ENCODE measurements at regions not wholly inside any gene's neighbourhood (a gene's known extent, or its start where the extent isn't known, plus 50 kb on each side); places are given as distances from the start of the nearest gene placed in this dataset.

DNA sequence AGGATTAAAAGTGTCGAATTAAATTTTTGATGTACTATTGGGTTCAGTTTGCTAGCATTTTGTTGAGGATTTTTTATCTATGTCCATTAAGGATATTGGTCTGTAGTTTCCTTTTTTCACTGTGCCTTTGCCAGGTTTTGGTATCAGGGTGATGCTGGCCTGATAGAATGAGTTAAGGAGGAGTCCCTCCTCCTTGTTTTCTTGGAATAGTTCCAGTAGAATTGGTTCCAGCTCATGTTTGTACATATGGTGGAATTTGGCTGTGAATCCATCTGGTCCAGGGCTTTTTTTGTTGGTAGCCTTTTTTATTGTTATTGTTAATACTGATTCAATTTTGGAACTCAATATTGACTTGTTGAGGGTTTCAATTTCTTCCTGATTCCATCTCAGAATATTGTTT is 141.8 kb downstream of the SIM1 start:
- Histone ChIP-seq H3K27ac (no peak overlapping the region), H3K36me3 (no peaks in the 10 kb centered on the region), H3K27me3 (ENCODE audit: low read depth) (no peaks in the 10 kb centered on the region), H3K9me3 (no peaks in the 10 kb centered on the region), H3K4me1 (no peaks in the 10 kb centered on the region), H3K4me3 (no peak overlapping the region)
- intact Hi-C loops (cut with DNase I): no loop called here
- DNase-seq: no peak
- ATAC-seq: no peak
- TF ChIP-seq, protein P1, sequence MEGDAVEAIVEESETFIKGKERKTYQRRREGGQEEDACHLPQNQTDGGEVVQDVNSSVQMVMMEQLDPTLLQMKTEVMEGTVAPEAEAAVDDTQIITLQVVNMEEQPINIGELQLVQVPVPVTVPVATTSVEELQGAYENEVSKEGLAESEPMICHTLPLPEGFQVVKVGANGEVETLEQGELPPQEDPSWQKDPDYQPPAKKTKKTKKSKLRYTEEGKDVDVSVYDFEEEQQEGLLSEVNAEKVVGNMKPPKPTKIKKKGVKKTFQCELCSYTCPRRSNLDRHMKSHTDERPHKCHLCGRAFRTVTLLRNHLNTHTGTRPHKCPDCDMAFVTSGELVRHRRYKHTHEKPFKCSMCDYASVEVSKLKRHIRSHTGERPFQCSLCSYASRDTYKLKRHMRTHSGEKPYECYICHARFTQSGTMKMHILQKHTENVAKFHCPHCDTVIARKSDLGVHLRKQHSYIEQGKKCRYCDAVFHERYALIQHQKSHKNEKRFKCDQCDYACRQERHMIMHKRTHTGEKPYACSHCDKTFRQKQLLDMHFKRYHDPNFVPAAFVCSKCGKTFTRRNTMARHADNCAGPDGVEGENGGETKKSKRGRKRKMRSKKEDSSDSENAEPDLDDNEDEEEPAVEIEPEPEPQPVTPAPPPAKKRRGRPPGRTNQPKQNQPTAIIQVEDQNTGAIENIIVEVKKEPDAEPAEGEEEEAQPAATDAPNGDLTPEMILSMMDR (IDR thresholded peaks at IDR 0.05): no peak

DNA sequence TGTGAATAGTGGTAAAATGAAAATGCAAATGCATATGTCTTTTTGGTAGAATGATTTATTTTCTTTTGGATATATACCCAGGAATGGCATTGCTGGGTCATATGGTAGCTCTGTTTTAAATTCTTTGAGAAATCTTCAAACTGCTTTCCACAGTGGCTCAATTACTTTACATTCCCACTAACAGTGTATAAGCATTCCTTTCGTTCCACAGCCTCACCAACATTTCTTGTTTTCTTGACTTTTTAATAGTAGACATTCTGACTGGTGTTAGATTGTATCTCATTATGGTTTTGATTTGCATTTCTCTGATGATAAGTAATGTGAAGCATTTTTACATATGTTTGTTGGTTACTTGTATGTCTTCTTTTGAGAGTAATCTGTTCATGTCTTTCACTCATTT is 144.0 kb downstream of the SIM1 start:
- intact Hi-C loops (cut with DNase I): no loop called here
- H3K27me3 ChIP-seq (ENCODE audit: low read depth): no peaks in the 10 kb centered on the region
- no peaks in the 10 kb centered on the region for H3K9me3 ChIP-seq
- ATAC-seq (no peak), DNase-seq (no peak)
- H3K36me3 ChIP-seq: no peaks in the 10 kb centered on the region
- H3K4me1 ChIP-seq: no peaks in the 10 kb centered on the region
- no peak overlapping the region for H3K27ac ChIP-seq
- TF ChIP-seq, protein P1 (IDR thresholded peaks at IDR 0.05): no peak
- H3K4me3 ChIP-seq: no peak overlapping the region

DNA sequence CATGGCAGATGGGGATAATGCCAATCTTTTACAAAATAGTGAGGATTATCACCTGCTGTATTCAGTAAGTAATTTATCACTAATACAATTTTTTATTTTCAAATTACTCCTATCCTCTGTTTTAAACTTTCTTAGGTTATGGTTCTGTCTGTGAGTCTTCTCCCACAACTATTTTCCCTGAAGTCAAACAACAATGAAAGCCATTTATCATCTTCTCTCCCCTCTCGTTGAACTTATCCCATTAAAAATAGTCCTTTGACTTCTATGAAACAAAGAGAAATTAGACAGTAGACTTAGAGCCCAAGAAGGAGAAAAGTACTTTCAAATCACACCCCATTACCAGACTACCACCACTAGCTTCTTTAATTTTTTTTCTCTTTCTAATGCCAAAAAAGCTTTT is 147.7 kb downstream of the SIM1 start:
- no peaks in the 10 kb centered on the region for H3K4me1 ChIP-seq

DNA sequence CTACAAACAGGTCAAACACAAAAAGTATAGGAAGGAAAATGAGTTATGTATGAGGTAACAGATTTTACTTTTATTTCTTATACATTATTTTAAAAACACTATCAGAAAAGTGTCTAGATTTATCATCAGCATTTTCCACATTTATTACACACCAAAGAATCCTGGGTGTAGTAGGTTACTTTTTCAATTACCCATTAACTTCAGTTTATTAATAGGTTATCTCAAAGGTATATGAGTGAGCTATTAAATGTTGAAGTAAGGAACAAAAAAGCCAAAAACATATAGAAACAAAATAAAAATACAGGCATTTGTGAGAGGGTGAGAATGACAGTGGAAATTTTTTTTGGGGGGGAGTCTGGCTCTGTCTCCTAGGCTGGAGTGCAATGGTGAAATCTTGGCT is 150.5 kb downstream of the SIM1 start:
- Histone ChIP-seq H3K27me3 (ENCODE audit: low read depth) (peaks cover 4% of the 10 kb centered on the region), H3K4me3 (no peak overlapping the region), H3K27ac (no peak overlapping the region), H3K4me1 (no peaks in the 10 kb centered on the region), H3K9me3 (no peaks in the 10 kb centered on the region), H3K36me3 (no peaks in the 10 kb centered on the region)
- TF ChIP-seq, protein P1 (IDR thresholded peaks at IDR 0.05): no peak
- ATAC-seq (no peak), DNase-seq (no peak)
- intact Hi-C loops (cut with DNase I): no loop called here

More for the DNA sequence above, 147.7 kb downstream of the SIM1 start:
- no peaks in the 10 kb centered on the region for H3K9me3 ChIP-seq
- intact Hi-C loops (cut with DNase I): no loop called here
- H3K4me3 ChIP-seq: no peak overlapping the region
- no peak for ATAC-seq
- H3K27me3 ChIP-seq (ENCODE audit: low read depth): peaks cover 4% of the 10 kb centered on the region
- H3K36me3 ChIP-seq: no peaks in the 10 kb centered on the region
- TF ChIP-seq, protein P1 (IDR thresholded peaks at IDR 0.05): no peak
- DNase-seq: no peak
- H3K27ac ChIP-seq: no peak overlapping the region

DNA sequence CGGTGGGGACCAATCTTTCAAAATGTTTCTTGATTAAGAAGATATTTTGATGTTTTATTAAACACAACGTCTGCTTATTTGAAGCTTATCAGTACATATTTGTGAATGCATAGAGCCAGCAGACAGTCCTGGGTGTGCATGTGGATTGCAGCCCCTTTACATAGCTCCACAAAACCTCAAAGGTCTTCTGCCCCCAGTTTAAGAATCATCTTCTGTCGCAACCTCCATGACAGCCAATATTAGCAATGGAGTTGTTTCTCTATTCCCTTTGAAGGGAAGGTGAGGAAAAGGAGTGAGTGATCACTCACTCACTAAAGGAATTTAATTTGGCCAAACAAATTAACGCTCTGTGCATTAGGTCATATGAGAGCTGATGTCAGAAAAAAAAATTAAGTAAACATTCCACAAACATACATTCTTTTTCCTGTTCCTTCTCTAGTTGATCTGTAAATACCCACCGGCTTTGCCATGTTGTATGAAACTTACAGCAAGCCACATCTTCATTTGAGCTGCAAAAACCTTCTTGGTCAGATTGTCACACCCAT is 152.9 kb downstream of the SIM1 start:
- Histone ChIP-seq H3K4me3 (no peak overlapping the region), H3K36me3 (no peaks in the 10 kb centered on the region), H3K27me3 (ENCODE audit: low read depth) (peaks cover 4% of the 10 kb centered on the region), H3K9me3 (no peaks in the 10 kb centered on the region), H3K4me1 (no peaks in the 10 kb centered on the region), H3K27ac (no peak overlapping the region)
- DNase-seq: no peak
- intact Hi-C loops (cut with DNase I): no loop called here
- no peak for ATAC-seq
- TF ChIP-seq, protein P1 (IDR thresholded peaks at IDR 0.05): no peak

DNA sequence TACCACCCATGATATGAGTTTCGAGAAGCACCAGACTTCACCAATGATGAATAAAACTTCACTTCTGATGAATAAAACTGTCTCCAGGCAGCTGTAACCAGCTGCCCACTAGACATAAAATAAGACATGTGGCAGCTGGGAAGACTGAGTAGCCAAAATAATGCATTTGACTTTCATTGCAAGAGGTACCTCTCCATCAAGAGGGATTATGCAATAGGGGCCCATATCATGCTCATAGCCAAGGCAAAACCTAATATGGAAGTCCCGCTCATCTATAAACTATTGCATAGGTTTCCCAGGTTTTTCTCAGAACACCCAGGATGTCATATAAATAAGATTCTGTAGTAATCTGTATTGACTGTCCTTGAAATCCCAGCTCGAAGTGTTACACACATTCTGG is 155.5 kb downstream of the SIM1 start:
- peaks cover 4% of the 10 kb centered on the region for H3K27me3 ChIP-seq (ENCODE audit: low read depth)
- H3K9me3 ChIP-seq: no peaks in the 10 kb centered on the region
- TF ChIP-seq, protein P1 (IDR thresholded peaks at IDR 0.05): no peak
- no peaks in the 10 kb centered on the region for H3K36me3 ChIP-seq
- intact Hi-C loops (cut with DNase I): no loop called here
- H3K4me1 ChIP-seq: no peaks in the 10 kb centered on the region
- ATAC-seq (no peak), DNase-seq (no peak)
- H3K4me3 ChIP-seq: no peak overlapping the region
- H3K27ac ChIP-seq: no peak overlapping the region
